Fibroblast of the aortic adventitia (primary cell): ENCODE measurements at regions not wholly inside any gene's neighbourhood (a gene's known extent, or its start where the extent isn't known, plus 50 kb on each side); places are given as distances from the start of the nearest gene placed in this dataset.

Experiments
- DNase-seq: peaks from one replicate; pipeline ENCODE4 v3.0.0-alpha.2; 2010; ENCODE audit warnings: low read depth
- H3K4me3 ChIP-seq: 2 replicates; pipeline ENCODE4 v1.5.1; 2011; ENCODE audit warnings: low read depth, mild to moderate bottlenecking, control low read depth, low read length, moderate library complexity
- TF ChIP-seq, protein P1 (sequence below): IDR thresholded peaks from 2 replicates; pipeline ENCODE4 v1.5.1; 2011; ENCODE audit warnings: mild to moderate bottlenecking, low read length, control low read depth, inconsistent platforms; ENCODE audit not compliant: insufficient read depth

DNA sequence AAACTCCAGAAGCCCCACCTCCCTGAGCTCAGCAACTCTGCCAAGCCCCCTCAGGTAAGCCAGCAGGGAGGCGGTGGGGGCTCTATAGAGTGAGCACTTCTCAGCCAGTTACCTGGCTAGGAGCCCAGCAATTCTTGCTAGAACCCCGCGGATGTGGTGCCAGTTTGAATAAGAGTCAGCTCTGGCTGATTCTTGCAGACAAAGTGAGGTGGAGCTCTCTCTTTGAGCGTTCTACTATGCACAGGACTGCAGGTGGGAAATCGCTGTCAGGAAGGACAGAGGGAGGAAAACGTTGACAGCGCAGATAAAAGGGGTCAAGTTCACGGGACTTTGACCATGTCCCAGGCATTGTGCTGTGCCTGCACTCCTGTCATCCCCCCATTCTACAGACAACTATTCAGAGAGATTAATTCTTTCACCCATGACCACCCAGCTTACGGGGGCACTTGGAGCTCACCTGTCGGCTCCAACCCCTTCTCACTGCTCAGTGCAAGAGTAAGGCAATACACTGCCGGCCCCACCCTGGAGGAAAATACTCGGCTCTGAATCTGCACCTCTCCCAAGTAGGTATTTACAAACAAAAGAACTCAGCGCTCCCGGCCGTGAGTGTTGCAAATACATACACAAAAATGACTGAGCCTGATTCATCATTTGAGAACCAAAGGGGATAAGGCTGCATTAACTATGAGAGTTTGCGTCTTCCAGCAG is 92.9 kb downstream of the ANKRD60 start:
- TF ChIP-seq, protein P1, sequence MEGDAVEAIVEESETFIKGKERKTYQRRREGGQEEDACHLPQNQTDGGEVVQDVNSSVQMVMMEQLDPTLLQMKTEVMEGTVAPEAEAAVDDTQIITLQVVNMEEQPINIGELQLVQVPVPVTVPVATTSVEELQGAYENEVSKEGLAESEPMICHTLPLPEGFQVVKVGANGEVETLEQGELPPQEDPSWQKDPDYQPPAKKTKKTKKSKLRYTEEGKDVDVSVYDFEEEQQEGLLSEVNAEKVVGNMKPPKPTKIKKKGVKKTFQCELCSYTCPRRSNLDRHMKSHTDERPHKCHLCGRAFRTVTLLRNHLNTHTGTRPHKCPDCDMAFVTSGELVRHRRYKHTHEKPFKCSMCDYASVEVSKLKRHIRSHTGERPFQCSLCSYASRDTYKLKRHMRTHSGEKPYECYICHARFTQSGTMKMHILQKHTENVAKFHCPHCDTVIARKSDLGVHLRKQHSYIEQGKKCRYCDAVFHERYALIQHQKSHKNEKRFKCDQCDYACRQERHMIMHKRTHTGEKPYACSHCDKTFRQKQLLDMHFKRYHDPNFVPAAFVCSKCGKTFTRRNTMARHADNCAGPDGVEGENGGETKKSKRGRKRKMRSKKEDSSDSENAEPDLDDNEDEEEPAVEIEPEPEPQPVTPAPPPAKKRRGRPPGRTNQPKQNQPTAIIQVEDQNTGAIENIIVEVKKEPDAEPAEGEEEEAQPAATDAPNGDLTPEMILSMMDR: no peak
- DNase-seq: no peak

DNA sequence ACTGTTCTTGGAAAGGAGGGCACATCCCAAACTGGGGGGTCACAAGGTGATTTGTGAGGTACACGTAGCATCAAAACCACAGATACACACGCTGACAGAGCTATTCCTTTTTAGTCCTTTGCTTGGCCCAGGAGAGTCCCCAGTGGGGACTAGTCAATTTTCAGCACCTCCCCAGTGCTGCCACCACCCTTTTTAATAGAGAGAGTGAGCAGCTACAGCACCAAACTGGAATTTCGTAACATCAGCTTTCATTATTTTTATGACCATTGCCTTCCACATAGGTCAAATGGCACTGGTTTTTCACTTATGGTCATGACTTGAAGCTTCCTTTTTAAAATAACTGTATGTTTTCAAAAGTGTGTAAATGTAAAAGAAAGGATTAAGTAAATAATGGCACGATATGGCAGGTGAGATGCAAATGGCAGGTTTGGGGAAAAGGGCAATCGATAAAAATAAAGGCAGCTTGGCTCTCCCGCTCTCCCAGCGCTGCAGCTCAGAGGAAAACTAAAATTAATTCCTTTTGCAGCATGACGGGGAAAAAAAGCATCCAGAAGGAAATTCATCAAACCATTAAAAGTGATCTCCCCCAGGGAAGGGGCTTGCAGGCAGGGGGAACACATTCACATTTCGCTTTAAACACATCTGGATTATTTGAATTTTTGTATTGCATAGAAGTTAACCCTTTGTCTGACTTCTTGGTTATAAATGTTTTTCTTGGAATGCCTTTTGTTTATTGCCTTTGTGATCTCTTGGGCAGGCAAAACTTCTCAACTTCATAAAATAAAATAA is 95.2 kb downstream of the ANKRD60 start:
- TF ChIP-seq, protein P1: no peak
- no peak for DNase-seq

More for the DNA sequence above, 92.9 kb downstream of the ANKRD60 start:
- H3K4me3 ChIP-seq: no peak overlapping the region

DNA sequence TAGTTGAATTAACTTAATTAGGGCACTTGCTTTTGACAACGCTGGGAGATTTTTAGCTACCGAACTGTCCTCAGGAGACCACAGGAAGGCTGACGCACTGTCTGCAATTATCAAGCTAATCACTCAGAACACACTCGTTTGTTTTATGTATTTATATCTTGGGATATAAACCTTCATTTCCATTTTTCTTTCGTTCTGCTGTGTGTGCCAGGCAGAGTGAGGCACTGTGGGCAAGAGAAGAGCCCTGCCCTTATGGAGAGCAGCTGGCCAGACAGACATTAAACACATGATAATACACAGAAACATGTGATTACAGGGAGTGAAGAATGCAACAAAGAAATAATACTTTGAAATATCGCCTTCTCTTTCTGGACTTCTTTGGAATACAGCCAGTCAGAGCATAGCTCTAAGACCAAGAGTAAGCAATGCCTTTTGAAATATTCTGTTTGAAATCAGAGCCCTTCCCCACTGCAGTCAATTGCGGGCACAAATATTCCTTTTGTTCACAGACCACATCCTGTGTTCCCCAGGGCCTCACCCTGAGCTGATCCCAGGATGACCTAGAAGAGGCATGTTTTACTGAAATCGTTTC is 96.8 kb downstream of the ANKRD60 start:
- no peak overlapping the region for H3K4me3 ChIP-seq
- TF ChIP-seq, protein P1: no peak
- DNase-seq: peak; percentile 16

More for the DNA sequence above, 95.2 kb downstream of the ANKRD60 start:
- no peak overlapping the region for H3K4me3 ChIP-seq

DNA sequence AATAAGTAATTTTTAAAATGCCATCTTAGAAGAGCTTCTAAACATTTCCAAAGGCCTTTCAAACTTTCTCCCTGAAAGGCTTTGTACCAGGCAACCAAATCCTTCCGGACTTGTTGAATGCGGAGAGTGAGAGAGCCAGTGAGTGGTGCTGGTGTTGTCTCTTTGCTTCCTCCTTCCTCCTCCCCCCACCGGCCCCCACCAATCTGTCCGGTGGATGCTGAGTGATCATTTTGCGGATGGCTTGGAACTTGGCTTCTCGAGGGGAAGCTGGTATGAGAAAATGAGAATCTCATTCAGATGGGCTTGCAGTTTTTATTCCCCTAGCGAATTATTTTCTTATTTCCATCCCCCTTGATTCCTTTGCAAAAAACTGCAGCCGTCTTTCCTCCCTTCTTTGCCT is 97.3 kb downstream of the ANKRD60 start:
- TF ChIP-seq, protein P1: no peak
- DNase-seq: no peak
- no peak overlapping the region for H3K4me3 ChIP-seq

DNA sequence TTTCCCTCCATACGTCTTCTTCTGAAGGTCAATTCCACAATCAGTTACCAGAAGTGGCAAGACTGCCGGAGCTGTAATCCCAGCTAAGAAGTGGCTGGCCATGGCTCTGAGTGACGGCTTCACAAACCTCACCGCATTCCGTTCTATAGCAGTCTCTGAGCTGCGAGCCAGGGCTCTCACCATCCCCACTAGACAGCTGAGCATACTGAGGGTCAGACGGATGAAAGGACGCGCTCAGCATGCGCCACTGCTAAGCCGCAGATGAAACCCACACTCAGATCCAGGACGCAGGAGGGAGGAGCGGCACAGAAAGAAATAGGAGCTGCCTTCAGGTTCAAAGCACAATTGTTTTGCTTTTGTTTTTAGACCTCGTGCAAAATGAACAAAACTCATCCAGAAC is 97.9 kb downstream of the ANKRD60 start:
- H3K4me3 ChIP-seq: no peak overlapping the region
- TF ChIP-seq, protein P1: no peak
- no peak for DNase-seq

DNA sequence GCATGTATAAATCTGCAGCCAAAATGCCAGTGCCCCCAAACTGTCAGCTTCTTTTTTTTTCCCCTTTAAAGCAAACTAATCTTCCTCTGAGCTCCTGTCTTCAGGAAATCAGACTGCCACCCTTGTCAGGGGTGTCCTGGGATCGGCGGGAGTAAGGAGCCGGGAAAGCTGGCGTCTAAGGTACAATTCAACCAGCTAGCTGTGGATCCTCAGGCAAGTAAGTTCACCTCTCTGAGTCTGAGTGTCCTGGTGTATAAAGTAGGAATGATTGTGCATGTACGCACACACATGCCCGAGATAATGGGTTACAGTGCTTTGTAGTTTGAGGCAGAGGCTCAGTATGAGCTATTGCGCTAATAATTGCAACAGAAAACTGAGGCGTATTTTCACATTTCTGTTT is 98.3 kb downstream of the ANKRD60 start:
- no peak for DNase-seq
- no peak overlapping the region for H3K4me3 ChIP-seq
- TF ChIP-seq, protein P1: no peak
